Natural killer cell (primary cell): ENCODE measurements at regions not wholly inside any gene's neighbourhood (a gene's known extent, or its start where the extent isn't known, plus 50 kb on each side); places are given as distances from the start of the nearest gene placed in this dataset.

Experiments used
- ATAC-seq, 3 donors: fragments of 150-1000 bp in 2 of 3; fragments of 200-7000 bp in 1 of 3; cut with Tn5 transposase; 1 replicate in 1 of 3; 2 replicates in 2 of 3; pipeline ENCODE4 v1.10.0; 2021; ENCODE audit warnings: mild to moderate bottlenecking in 2 of 3, moderate library complexity in 2 of 3
- DNase-seq, 2 donors: peaks; one replicate each; pipeline versions ENCODE4 v3.0.0 to v3.0.0-alpha.2; 2013 to 2021; ENCODE audit warnings: mixed read lengths in 1 of 2
- H3K27ac ChIP-seq: one replicate; pipeline ENCODE4 v1.5.1; 2013; ENCODE audit warnings: mild to moderate bottlenecking, low read length
- H3K27me3 ChIP-seq: one replicate; pipeline ENCODE4 v1.6.1; 2013; ENCODE audit warnings: low read length; ENCODE audit not compliant: control insufficient read depth, insufficient read depth
- H3K36me3 ChIP-seq: one replicate; pipeline ENCODE4 v1.6.1; 2013; ENCODE audit warnings: low read length; ENCODE audit not compliant: control insufficient read depth, insufficient read depth
- H3K4me1 ChIP-seq: one replicate; pipeline ENCODE4 v1.6.1; 2013; ENCODE audit warnings: low read length; ENCODE audit not compliant: control insufficient read depth, insufficient read depth
- H3K4me3 ChIP-seq: one replicate; pipeline ENCODE4 v1.5.1; 2013; ENCODE audit warnings: low read length
- H3K9me3 ChIP-seq: one replicate; pipeline ENCODE4 v1.6.1; 2013; ENCODE audit warnings: low read length; ENCODE audit not compliant: control insufficient read depth, insufficient read depth
- H3K27ac Mint-ChIP-seq, 2 donors: one replicate each; pipeline ENCODE4 v1.8.0; 2022; ENCODE audit warnings: mild to moderate bottlenecking in 2 of 2, mixed read lengths in 2 of 2, moderate library complexity in 1 of 2
- H3K27me3 Mint-ChIP-seq, 2 donors: one replicate each; pipeline ENCODE4 v1.8.0; 2022; ENCODE audit warnings: low read depth in 2 of 2, mixed read lengths in 2 of 2
- H3K36me3 Mint-ChIP-seq: one replicate; pipeline ENCODE4 v1.8.0; 2022; ENCODE audit warnings: mixed read lengths
- H3K4me1 Mint-ChIP-seq, 2 donors: one replicate each; pipeline ENCODE4 v1.8.0; 2022; ENCODE audit warnings: mixed read lengths in 2 of 2
- H3K4me3 Mint-ChIP-seq: one replicate; pipeline ENCODE4 v1.8.0; 2022; ENCODE audit warnings: mild to moderate bottlenecking, moderate library complexity, mixed read lengths
- H3K9me3 Mint-ChIP-seq, 2 donors: one replicate each; pipeline ENCODE4 v1.8.0; 2022; ENCODE audit warnings: mixed read lengths in 2 of 2
- CTCF ChIP-seq: fragments of 200-600 bp; IDR thresholded peaks from one replicate; pipeline ENCODE4 v1.8.0; 2022; ENCODE audit warnings: antibody characterized with exemption
- WGBS: methylation state at CpG from one replicate; pipeline ENCODE4 v1.1.7; 2013; ENCODE audit warnings: missing lambda C conversion rate; ENCODE audit not compliant: insufficient coverage; 5-methylcytosine and 5-hydroxymethylcytosine counted together
- intact Hi-C: fragments of 100-400 bp; cut with micrococcal nuclease; formaldehyde crosslinking; loops from one replicate; pipeline ENCODE4 v1.14.2; 2022

GRCh38 chr13:71115301-71115700 lies 751.7 kb downstream of the DACH1 start:
- Mint-ChIP-seq H3K4me1 (no peaks in the 10 kb centered on the region), H3K27me3 (no peaks in the 10 kb centered on the region), H3K9me3 (peaks cover 14 to 15% of the 10 kb centered on the region in 2 donors), H3K4me3 (no peak overlapping the region), H3K27ac (no peak overlapping the region), H3K36me3 (no peaks in the 10 kb centered on the region)
- H3K9me3 ChIP-seq = peaks cover 5% of the 10 kb centered on the region
- H3K27me3 ChIP-seq = no peaks in the 10 kb centered on the region
- H3K4me3 ChIP-seq = no peak overlapping the region
- DNase-seq (no peak), ATAC-seq (no peak)
- no peak for TF ChIP-seq CTCF
- intact Hi-C loops = no loop called here
- no peak overlapping the region for H3K27ac ChIP-seq
- no peaks in the 10 kb centered on the region for H3K4me1 ChIP-seq
- no peaks in the 10 kb centered on the region for H3K36me3 ChIP-seq
- whole genome bisulfite sequencing = 79% methylated on average over 4 of the region's 5 CpGs

DNA sequence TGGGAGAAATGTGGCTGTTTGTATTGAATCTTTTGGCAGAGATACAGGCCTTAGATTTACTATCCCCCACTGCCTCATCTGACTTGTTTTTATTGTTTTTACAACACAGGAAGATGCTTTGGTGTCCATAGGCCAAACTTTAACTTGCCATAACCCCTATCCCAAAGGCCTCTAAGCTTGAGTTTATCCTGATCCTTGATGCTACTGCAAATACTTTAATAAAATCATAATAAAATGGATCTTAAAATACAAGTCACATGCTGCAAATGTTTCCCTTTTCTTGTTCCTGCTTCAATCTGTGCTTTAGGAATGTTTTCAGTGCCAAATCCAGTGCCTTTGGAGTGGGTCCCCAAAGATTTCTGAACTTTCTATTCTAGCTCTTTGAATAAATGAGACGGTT lies 770.6 kb downstream of the DACH1 start:
- TF ChIP-seq CTCF = no peak
- no peak overlapping the region for H3K27ac ChIP-seq
- no peak for ATAC-seq
- no peak overlapping the region for H3K4me3 ChIP-seq
- WGBS = 88% methylated on average over 1 of the region's 1 CpG
- Mint-ChIP-seq H3K27me3 (no peaks in the 10 kb centered on the region), H3K36me3 (no peaks in the 10 kb centered on the region), H3K27ac (no peak overlapping the region), H3K4me3 (no peak overlapping the region), H3K9me3 (peaks cover 6 to 10% of the 10 kb centered on the region in 2 donors), H3K4me1 (no peaks in the 10 kb centered on the region)
- H3K36me3 ChIP-seq = no peaks in the 10 kb centered on the region
- intact Hi-C loops = no loop called here
- no peaks in the 10 kb centered on the region for H3K27me3 ChIP-seq
- peaks cover 3% of the 10 kb centered on the region for H3K9me3 ChIP-seq
- no peaks in the 10 kb centered on the region for H3K4me1 ChIP-seq
- DNase-seq = no peak

DNA sequence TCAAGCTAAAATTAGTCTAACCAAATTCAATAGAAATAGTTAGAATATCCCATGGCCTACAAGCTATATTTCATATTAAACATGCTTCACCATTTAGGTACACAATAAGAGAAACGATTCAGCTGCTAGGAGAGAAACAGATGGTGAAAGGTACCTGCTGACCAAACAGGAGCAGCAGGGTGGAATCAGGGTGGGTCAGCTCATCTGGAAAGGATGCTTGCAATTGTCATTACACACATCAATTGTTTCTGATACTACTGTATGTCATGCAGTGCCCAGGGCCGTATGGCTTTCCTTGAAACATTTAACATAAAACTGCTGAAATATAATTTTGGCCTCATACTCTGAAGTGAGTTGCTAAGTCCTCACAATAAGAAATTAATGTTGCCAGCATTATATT lies 776.0 kb downstream of the DACH1 start:
- Mint-ChIP-seq H3K27me3 (no peaks in the 10 kb centered on the region), H3K9me3 (peaks cover 8 to 14% of the 10 kb centered on the region in 2 donors)

More for the DNA sequence above, 776.0 kb downstream of the DACH1 start:
- Histone ChIP-seq H3K27ac (no peak overlapping the region), H3K9me3 (peaks cover 3% of the 10 kb centered on the region), H3K4me3 (no peak overlapping the region), H3K4me1 (no peaks in the 10 kb centered on the region), H3K36me3 (no peaks in the 10 kb centered on the region), H3K27me3 (no peaks in the 10 kb centered on the region)
- Mint-ChIP-seq H3K4me1 (no peaks in the 10 kb centered on the region), H3K27ac (no peak overlapping the region), H3K4me3 (no peak overlapping the region), H3K36me3 (no peaks in the 10 kb centered on the region)
- intact Hi-C loops = no loop called here
- whole genome bisulfite sequencing = 91% methylated on average over 2 of the region's 2 CpGs
- TF ChIP-seq CTCF = no peak
- ATAC-seq (no peak), DNase-seq (no peak)
